ENCODE measurements at regions not wholly inside any gene's neighbourhood (a gene's known extent, or its start where the extent isn't known, plus 50 kb on each side); places are given as distances from the start of the nearest gene placed in this dataset.

DNA sequence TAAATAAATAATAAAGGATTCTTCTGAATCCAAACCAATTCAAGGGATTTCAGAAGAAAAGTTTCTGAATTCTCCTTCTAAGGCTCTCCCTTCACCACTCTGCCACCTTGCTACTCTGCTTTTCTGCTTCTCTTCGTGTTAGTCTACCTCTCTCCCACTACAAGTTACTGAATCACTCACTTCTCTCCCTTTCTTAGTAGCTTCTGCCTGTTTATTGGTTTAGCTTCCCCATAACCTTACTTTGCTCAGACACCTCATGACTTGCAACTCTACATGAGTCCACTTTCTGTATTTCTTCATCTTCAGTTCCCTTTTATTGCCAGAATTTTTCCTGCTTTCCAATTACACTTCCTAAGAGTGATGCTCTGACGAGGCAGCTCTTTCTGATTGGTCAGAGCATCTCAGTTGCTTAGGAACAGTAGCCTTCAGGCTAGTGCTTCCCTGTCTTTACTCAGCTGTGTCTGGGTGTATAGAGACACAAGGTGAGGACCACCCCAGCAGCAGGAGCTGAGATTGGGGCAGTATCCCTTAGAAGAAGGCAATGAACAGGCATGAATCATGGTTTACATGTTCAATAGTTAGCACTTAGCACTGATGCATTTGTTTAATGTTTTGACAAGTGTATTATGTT is 144.6 kb downstream of the SLC30A10 start:
- no peak for DNase-seq (ENCODE audit: low spot score)
- TF ChIP-seq, protein P1, sequence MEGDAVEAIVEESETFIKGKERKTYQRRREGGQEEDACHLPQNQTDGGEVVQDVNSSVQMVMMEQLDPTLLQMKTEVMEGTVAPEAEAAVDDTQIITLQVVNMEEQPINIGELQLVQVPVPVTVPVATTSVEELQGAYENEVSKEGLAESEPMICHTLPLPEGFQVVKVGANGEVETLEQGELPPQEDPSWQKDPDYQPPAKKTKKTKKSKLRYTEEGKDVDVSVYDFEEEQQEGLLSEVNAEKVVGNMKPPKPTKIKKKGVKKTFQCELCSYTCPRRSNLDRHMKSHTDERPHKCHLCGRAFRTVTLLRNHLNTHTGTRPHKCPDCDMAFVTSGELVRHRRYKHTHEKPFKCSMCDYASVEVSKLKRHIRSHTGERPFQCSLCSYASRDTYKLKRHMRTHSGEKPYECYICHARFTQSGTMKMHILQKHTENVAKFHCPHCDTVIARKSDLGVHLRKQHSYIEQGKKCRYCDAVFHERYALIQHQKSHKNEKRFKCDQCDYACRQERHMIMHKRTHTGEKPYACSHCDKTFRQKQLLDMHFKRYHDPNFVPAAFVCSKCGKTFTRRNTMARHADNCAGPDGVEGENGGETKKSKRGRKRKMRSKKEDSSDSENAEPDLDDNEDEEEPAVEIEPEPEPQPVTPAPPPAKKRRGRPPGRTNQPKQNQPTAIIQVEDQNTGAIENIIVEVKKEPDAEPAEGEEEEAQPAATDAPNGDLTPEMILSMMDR (IDR thresholded peaks at IDR 0.05; ENCODE audit: extremely low read depth, missing control alignments): no peak

DNA sequence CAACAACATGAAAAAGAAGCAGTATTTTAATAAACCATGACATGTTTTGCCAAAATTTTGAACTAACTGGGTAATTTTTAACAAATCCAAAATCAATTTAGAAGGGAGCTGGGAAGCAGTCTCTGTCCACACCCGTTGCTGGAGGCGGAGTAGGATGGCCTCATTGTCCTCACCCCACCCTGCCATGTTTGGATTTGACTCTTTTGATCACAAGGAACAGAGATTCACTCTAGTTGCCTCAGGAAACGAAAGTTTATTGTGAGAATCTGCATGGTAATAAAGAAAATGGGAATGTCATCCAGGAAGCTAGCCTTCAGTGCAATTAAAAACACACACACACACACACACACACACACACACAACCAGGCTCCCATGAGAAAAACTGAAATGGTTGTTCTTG is 145.4 kb downstream of the SLC30A10 start:
- DNase-seq (ENCODE audit: low spot score): no peak
- TF ChIP-seq, protein P1 (IDR thresholded peaks at IDR 0.05; ENCODE audit: extremely low read depth, missing control alignments): no peak

DNA sequence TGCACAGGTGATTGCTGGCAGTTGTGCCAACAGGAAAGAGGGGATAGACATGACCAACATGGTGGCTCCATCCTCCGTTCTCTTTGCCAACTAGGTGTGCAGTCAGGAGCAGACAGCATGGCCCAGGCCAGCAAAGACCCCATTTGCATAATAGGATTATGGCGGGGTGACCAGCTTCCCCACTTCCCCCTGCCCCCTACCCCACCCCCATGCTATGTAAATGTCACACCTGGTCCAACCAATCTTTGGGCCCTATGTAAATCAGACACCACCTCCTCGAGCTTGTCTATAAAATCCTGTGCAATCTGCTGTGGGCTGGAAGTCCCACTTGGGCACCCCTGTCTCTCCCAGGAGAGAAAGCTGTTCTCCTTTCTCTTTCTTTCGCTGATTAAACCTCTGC is 146.0 kb downstream of the SLC30A10 start:
- DNase-seq (ENCODE audit: low spot score): no peak
- TF ChIP-seq, protein P1 (IDR thresholded peaks at IDR 0.05; ENCODE audit: extremely low read depth, missing control alignments): no peak

DNA sequence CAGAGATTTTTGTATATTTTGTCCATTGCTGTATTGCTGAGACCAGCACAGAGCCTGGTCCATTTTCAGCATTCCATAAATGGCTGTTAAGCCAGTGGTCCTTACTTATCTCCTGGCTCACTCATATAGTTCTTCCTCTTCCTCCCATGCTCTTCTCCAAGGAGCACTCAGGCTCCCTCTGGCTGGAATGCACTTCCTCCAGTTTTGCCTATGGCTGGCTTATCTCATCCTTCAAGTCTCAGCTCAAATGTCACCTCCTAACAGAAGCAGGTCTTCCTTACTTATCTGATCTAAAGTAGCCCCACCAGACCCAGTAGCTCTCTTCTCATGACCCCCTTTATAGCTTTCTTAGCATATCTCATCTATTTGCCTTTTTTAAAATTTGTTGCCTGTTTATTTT is 146.9 kb downstream of the SLC30A10 start:
- TF ChIP-seq, protein P1 (IDR thresholded peaks at IDR 0.05; ENCODE audit: extremely low read depth, missing control alignments): no peak
- no peak for DNase-seq (ENCODE audit: low spot score)

DNA sequence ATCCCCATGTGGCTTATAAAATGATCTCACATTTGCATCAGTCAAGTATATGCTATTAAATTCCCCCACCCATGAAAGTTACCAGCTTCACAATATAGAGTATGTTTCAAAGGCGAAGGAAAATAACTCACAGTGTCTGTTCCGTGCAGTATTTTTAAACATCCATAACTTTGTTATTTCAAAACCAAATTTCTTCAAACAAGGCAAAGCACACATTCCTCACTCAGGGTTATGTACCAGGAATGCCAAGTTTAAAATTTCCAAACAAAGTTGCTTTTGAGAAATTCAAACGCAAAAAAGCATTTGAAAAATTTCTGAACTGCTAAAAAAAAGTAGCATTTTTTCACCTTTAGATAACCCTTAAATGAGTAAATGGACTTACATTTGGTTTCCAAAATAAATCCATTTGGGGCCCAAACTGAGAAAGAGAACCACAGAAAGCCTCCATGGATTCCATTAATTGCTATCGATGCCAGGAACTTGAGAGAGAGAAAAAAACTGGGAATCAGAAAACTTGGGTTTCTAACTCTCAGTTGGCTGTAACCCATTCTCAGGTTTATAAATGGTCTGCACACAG is 149.5 kb downstream of the SLC30A10 start:
- no peak for DNase-seq (ENCODE audit: low spot score)
- TF ChIP-seq, protein P1 (IDR thresholded peaks at IDR 0.05; ENCODE audit: extremely low read depth, missing control alignments): no peak

DNA sequence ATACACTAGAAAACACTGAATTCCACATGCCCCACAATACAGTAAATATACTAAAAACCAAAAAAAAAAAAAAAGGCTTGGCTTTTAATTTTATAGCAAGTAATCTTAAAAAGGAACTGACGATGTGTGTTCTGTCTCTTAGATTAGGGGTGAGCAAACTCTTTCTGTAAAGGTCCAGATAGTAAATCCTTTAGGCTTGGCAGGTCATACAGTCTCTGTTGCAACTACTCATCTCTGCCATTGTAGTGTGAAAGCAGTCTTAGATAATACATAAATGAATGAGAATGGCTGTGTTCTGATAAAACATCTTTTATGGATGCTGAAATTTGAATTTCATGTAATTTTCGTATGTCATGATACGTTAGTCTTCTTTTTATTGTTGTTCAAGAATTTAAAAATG is 150.2 kb downstream of the SLC30A10 start:
- DNase-seq (ENCODE audit: low spot score): no peak
- TF ChIP-seq, protein P1 (IDR thresholded peaks at IDR 0.05; ENCODE audit: extremely low read depth, missing control alignments): no peak

DNA sequence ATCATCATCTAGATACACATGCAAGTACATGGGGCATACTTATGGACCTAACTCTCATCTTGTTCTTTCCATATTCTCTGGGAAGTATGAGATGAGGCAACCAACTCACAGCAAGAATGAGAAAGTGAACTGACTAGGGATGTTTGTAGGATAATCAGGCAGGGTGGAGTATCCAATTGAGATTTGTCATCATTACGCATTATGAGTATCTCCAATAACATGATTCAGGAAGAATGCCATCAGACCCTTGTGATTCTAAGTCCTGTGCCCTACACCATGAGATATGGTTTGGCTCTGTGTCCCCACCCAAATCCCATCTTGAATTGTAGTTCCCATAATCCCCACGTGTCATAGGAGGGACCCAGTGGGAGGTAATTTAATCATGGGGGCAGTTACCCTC is 154.0 kb downstream of the SLC30A10 start:
- TF ChIP-seq, protein P1 (IDR thresholded peaks at IDR 0.05; ENCODE audit: extremely low read depth, missing control alignments): no peak
- no peak for DNase-seq (ENCODE audit: low spot score)

All from GM20000 (cell line).